Cardiac muscle cell (in vitro differentiated cells and primary cell): ENCODE measurements at regions not wholly inside any gene's neighbourhood (a gene's known extent, or its start where the extent isn't known, plus 50 kb on each side); places are given as distances from the start of the nearest gene placed in this dataset.

ENCODE experiments used
- DNase-seq, 2 donors: peaks; one replicate each; pipeline versions ENCODE4 v3.0.0 to v3.0.0-alpha.2; 2010 to 2017; ENCODE audit warnings: low read depth in 1 of 2, low spot score in 1 of 2
- H3K27ac ChIP-seq: fragments of 200-600 bp; sonication (generic); 2 replicates; pipeline ENCODE4 v1.5.1; 2016
- H3K27me3 ChIP-seq: fragments of 200-600 bp; sonication (generic); 2 replicates; pipeline ENCODE4 v1.6.0; 2016; ENCODE audit warnings: control low read depth
- H3K36me3 ChIP-seq: fragments of 200-600 bp; sonication (generic); 2 replicates; pipeline ENCODE4 v1.5.1; 2016; ENCODE audit warnings: control low read depth
- H3K4me1 ChIP-seq: fragments of 200-600 bp; sonication (generic); 2 replicates; pipeline ENCODE4 v1.8.1; 2017; ENCODE audit warnings: low read depth, mild to moderate bottlenecking, mixed run types
- H3K4me3 ChIP-seq: fragments of 200-600 bp; sonication (generic); 2 replicates; pipeline ENCODE4 v1.5.1; 2016; ENCODE audit warnings: mild to moderate bottlenecking
- H3K9me3 ChIP-seq: fragments of 200-600 bp; sonication (generic); 2 replicates; pipeline ENCODE4 v1.5.1; 2017; ENCODE audit warnings: low read depth, mild to moderate bottlenecking, control low read depth
- TF ChIP-seq, protein P1 (sequence below): IDR thresholded peaks from 2 replicates; pipeline ENCODE4 v1.5.1; 2012; ENCODE audit warnings: low read depth, mild to moderate bottlenecking, low read length

DNA sequence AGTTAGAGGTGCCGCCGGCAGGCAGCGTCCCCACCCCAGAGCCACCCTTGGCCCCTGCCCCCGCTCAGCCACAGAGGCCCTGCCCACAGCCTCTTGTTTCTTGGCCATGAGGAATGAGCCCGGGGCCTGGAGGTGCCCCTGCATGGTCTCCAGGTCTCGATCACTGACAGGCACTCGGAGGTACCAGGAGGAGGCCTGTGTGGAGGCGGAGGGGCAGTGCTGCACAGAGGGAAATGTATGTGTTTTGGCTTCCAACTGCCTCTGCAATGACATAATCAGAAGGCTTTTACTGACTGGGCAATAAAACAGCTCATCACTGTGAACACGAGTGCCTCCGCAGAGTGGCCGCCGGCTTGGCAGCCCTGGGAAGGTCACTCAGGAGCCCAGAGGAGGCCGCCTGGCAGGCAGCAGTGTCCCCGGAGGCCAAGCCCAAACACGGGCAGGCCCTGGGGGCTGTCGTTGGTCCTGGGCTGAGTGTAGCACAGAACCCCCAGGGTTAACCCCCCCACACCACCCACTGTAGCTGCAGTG is 61.1 kb upstream of the GATA5 start:
- TF ChIP-seq, protein P1, sequence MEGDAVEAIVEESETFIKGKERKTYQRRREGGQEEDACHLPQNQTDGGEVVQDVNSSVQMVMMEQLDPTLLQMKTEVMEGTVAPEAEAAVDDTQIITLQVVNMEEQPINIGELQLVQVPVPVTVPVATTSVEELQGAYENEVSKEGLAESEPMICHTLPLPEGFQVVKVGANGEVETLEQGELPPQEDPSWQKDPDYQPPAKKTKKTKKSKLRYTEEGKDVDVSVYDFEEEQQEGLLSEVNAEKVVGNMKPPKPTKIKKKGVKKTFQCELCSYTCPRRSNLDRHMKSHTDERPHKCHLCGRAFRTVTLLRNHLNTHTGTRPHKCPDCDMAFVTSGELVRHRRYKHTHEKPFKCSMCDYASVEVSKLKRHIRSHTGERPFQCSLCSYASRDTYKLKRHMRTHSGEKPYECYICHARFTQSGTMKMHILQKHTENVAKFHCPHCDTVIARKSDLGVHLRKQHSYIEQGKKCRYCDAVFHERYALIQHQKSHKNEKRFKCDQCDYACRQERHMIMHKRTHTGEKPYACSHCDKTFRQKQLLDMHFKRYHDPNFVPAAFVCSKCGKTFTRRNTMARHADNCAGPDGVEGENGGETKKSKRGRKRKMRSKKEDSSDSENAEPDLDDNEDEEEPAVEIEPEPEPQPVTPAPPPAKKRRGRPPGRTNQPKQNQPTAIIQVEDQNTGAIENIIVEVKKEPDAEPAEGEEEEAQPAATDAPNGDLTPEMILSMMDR: no peak
- no peak overlapping the region for H3K27ac ChIP-seq
- no peaks in the 10 kb centered on the region for H3K9me3 ChIP-seq
- no peak overlapping the region for H3K4me3 ChIP-seq
- no peaks in the 10 kb centered on the region for H3K36me3 ChIP-seq
- peaks cover 26% of the 10 kb centered on the region for H3K4me1 ChIP-seq
- H3K27me3 ChIP-seq: no peaks in the 10 kb centered on the region
- no peak for DNase-seq

DNA sequence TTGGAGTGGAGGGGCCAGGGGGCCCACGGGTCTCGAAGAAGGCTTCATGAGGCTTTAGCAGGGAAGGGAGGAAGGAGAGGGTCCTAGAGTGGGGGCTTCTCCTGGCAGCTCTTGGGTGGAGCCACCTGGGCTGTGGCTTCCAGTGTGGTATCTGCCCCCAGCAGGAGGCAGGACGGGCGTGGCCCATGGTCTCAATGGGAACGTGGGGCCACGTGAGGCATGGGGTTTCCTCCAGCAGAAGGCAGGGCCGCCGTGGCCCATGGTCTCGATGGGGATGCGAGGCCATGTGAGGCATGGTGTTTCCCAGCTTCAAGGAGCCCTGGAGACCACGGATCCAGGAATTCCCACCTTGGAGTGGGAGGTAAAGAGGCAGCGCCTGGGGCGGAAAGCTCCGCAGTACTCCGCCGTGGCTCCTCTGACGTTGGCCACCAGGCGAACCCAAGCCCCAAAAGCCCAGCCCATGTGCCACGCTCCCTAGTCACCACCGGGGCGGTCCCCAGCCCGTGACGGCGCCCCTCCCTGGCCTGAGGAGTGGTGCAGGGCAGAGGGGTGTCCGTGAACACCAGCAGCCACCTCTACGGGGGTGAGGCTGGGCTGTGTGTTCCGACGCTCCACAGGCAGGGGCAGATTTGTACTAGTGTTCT is 62.0 kb upstream of the GATA5 start:
- H3K4me1 ChIP-seq: peaks cover 26% of the 10 kb centered on the region
- no peak overlapping the region for H3K27ac ChIP-seq
- H3K27me3 ChIP-seq: no peaks in the 10 kb centered on the region
- no peak for DNase-seq
- no peaks in the 10 kb centered on the region for H3K9me3 ChIP-seq
- H3K4me3 ChIP-seq: no peak overlapping the region
- TF ChIP-seq, protein P1: no peak
- H3K36me3 ChIP-seq: no peaks in the 10 kb centered on the region

DNA sequence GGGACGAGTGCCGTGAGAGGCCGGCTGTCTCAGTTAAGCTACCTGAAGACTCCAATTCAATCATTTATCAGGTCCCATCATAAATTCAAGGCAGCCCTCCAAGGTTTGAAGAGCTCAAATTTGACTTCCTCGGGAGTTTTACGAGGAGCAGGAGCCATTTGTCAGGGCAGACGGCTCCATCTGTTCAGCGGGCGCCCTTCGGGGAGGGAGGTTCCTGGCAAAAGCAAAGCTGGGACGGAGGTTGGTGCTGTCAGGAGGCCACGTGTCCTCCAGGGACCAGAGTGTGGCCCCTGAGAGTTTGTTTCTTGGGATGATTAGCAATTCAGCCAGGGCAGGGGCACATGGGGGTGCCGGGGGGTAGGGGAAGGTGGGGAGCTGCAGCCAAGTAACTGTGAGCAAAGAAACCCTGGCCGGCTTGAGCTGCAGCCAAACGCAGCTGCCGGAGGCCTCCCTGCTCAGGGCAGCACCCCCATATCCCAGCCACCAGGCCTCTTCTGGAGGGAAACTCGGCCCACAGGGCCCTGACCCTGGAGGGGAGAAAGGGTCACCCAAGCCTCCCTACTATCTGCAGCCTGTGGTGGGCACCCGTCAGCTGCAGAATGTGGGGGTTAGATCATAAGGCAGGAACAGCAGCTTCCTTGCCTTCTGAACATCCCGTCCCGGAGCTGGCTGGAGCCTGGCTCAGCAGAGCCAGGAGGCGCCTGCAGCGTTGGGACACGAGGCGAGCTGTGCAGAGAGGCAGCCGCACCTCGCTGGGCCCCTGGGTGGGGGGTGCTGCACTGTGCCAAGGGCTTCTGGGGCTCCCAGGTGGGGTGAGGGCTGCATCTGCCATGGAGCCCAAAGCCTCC is 63.6 kb upstream of the GATA5 start:
- H3K4me1 ChIP-seq: peaks cover 26% of the 10 kb centered on the region
- no peak for DNase-seq
- no peaks in the 10 kb centered on the region for H3K9me3 ChIP-seq
- no peak overlapping the region for H3K4me3 ChIP-seq
- TF ChIP-seq, protein P1: no peak
- H3K27ac ChIP-seq: no peak overlapping the region
- no peaks in the 10 kb centered on the region for H3K27me3 ChIP-seq
- H3K36me3 ChIP-seq: peaks cover 3% of the 10 kb centered on the region

DNA sequence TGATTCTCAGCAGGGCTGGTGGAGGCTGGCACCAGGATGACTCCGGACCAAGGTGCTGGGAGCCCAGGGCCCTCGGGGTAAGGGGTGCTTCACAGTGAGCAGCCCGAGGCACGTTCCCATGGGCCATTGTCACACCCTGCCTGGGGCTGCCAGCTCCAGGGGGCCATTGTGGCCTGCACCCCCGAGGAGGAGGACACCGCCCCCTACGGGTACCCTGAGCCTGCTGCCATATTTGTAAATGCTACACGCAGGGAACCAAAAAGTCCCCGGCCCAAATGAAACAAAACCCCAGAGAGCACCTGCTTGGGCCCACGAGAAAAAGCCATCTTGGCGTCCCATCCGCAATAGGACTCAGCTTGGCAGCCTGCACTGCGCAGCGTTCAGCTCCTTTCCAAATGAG is 64.7 kb upstream of the GATA5 start:
- peaks cover 26% of the 10 kb centered on the region for H3K4me1 ChIP-seq
- H3K4me3 ChIP-seq: no peak overlapping the region
- DNase-seq: no peak
- no peaks in the 10 kb centered on the region for H3K9me3 ChIP-seq
- TF ChIP-seq, protein P1: no peak
- H3K27ac ChIP-seq: no peak overlapping the region
- H3K27me3 ChIP-seq: no peaks in the 10 kb centered on the region
- peaks cover 3% of the 10 kb centered on the region for H3K36me3 ChIP-seq

DNA sequence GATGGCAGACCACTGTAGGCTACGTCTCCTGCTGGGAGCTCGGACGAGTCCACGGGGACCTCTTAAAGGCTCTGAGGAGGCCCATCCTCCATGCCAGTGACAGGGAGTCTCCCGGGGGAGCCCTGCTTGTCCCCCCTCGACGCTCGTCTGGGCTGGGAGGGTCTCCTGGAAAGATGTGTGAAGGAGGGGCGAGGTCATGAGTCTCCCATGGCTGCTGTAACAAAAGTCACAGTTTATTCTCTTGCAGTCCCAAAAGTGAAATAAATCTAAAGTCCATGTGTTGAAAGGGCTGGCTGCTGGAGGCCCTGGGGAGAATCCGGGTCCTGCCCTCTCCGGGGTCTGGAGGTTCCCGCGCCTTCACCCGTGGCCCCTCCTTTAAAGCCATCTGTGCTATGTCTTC is 67.1 kb upstream of the GATA5 start:
- H3K9me3 ChIP-seq: no peaks in the 10 kb centered on the region
- H3K27ac ChIP-seq: peak overlapping the region; percentile 69
- H3K4me1 ChIP-seq: peaks cover 13% of the 10 kb centered on the region
- H3K4me3 ChIP-seq: no peak overlapping the region
- no peaks in the 10 kb centered on the region for H3K27me3 ChIP-seq
- TF ChIP-seq, protein P1: no peak
- no peak for DNase-seq
- peaks cover 3% of the 10 kb centered on the region for H3K36me3 ChIP-seq
